K562 (cell line): ENCODE measurements at regions not wholly inside any gene's neighbourhood (a gene's known extent, or its start where the extent isn't known, plus 50 kb on each side); places are given as distances from the start of the nearest gene placed in this dataset.

ENCODE experiments used
- ATAC-seq: fragments of 200-7000 bp; cut with Tn5 transposase; 3 replicates; pipeline ENCODE4 v1.9.1; 2020; ENCODE audit warnings: moderate library complexity
- BruUV-seq: library from RNA; stranded (reverse); fragments of 400-500 nt; replicated peaks from 2 replicates; lab custom pipeline; 2021; lab: Mats Ljungman, UMichigan
- CTCF ChIA-PET: fragments of 300-600 bp; formaldehyde crosslinking; extraction: SDS; loops from one replicate; lab custom pipeline; 2021; ENCODE audit warnings: low intra/inter-chr PET ratio; lab: Yijun Ruan, JAX
- POLR2A ChIA-PET: fragments of 300-600, 350-650 bp; sonication (Branson Sonifier 250); formaldehyde crosslinking; extraction: SDS; loops from one replicate; lab custom pipeline; 2021; ENCODE audit warnings: antibody characterized with exemption, inconsistent platforms; lab: Yijun Ruan, JAX
- DNase-seq, 4 experiments: peaks; one replicate each; pipeline versions ENCODE4 v3.0.0 to v3.0.0-alpha.2; 2011 to 2018; ENCODE audit warnings: low spot score in 3 of 4, mixed read lengths in 3 of 4; ENCODE audit errors: extremely low read depth in 1 of 4
- FAIRE-seq: peaks from 2 replicates; lab custom pipeline; 2011; peaks lifted over from hg19 to GRCh38; lab: Jason Lieb, UNC
- H2AFZ ChIP-seq: 2 replicates; pipeline ENCODE4 v1.6.0; 2011; ENCODE audit warnings: low read depth, low read length, control low read depth, inconsistent platforms
- H3K27ac ChIP-seq: fragments of 200-600 bp; 3 replicates; pipeline ENCODE4 v1.8.0; 2011; ENCODE audit warnings: low read depth, mild to moderate bottlenecking, control low read depth, inconsistent platforms, low read length, moderate library complexity, mixed read lengths; ENCODE audit errors: extremely low read depth
- H3K27me3 ChIP-seq, 2 experiments: fragments of 300-600 bp in 1 of 2; 2 replicates in 1 of 2; 3 replicates in 1 of 2; pipeline versions ENCODE4 v1.6.0 to v1.8.0; 2011; ENCODE audit warnings: inconsistent platforms in 2 of 2, low read length in 2 of 2, mild to moderate bottlenecking in 1 of 2, mixed read lengths in 1 of 2, moderate library complexity in 1 of 2; ENCODE audit not compliant: control insufficient read depth in 2 of 2, insufficient read depth in 2 of 2
- H3K36me3 ChIP-seq: fragments of 300-600 bp; 3 replicates; pipeline ENCODE4 v1.8.0; 2011; ENCODE audit warnings: mild to moderate bottlenecking, low read length, inconsistent platforms; ENCODE audit not compliant: control insufficient read depth, insufficient read depth
- H3K4me1 ChIP-seq, 2 experiments: fragments of 200-600 bp in 1 of 2; replicated peaks in 1 of 2; 2 replicates in 1 of 2; 3 replicates in 1 of 2; pipeline versions ENCODE4 v1.5.1 to v1.8.0; 2011; ENCODE audit warnings: inconsistent platforms in 2 of 2, low read length in 2 of 2, mild to moderate bottlenecking in 1 of 2, mixed read lengths in 1 of 2, moderate library complexity in 1 of 2; ENCODE audit not compliant: control insufficient read depth in 2 of 2, insufficient read depth in 2 of 2
- H3K4me2 ChIP-seq: 2 replicates; pipeline ENCODE4 v1.6.1; 2011; ENCODE audit warnings: low read length, control low read depth, inconsistent platforms, mixed read lengths; ENCODE audit not compliant: insufficient read depth
- H3K4me3 ChIP-seq: fragments of 200-600 bp; sonication (generic), shearing (Covaris generic); 2 replicates; pipeline ENCODE4 v1.5.1; 2016; ENCODE audit warnings: control low read depth, inconsistent platforms
- H3K79me2 ChIP-seq: fragments of 200-600 bp; 3 replicates; pipeline ENCODE4 v1.8.0; 2011; ENCODE audit warnings: low read length, inconsistent platforms; ENCODE audit not compliant: control insufficient read depth, insufficient read depth
- H3K9ac ChIP-seq, 2 experiments: 2 replicates each; pipeline versions ENCODE4 v1.6.0 to v1.6.1; 2011; ENCODE audit warnings: low read depth in 2 of 2, low read length in 2 of 2, control low read depth in 1 of 2, inconsistent platforms in 1 of 2, mild to moderate bottlenecking in 1 of 2, mixed read lengths in 1 of 2; ENCODE audit not compliant: insufficient read depth in 1 of 2
- H3K9me1 ChIP-seq: one replicate; pipeline ENCODE4 v1.6.0; 2011; ENCODE audit warnings: inconsistent platforms, mild to moderate bottlenecking, low read length, moderate library complexity; ENCODE audit not compliant: control insufficient read depth, insufficient read depth
- H3K9me3 ChIP-seq: replicated peaks from 2 replicates; pipeline ENCODE4 v1.5.1; 2011; ENCODE audit warnings: low read depth, low read length, inconsistent platforms; ENCODE audit not compliant: control insufficient read depth, insufficient read depth
- H4K20me1 ChIP-seq: replicated peaks from 2 replicates; pipeline ENCODE4 v1.6.1; 2011; ENCODE audit warnings: low read length, inconsistent platforms, mixed read lengths; ENCODE audit not compliant: control insufficient read depth, insufficient read depth
- BACH1 ChIP-seq: fragments of 200-800 bp; sonication (Bioruptor generic); IDR thresholded peaks from 2 replicates; pipeline ENCODE4 v1.6.1; 2016; ENCODE audit warnings: missing genetic modification characterization, missing compliant biosample characterization
- DPF2 ChIP-seq: fragments of 450-650 bp; IDR thresholded peaks from 2 replicates; pipeline ENCODE4 v1.6.1; 2016
- ETV1 ChIP-seq: fragments of 450-650 bp; conservative IDR thresholded peaks from 2 replicates; pipeline ENCODE4 v1.6.1; 2016; ENCODE audit warnings: missing genetic modification characterization, control low read depth, low read depth, missing compliant biosample characterization
- IRF2 ChIP-seq: sonication (generic); formaldehyde crosslinking; IDR thresholded peaks from 2 replicates; pipeline ENCODE4 v1.8.1; 2022; ENCODE audit warnings: mild to moderate bottlenecking, missing genetic modification reagents
- MAFF ChIP-seq: IDR thresholded peaks from 2 replicates; pipeline ENCODE4 v1.6.1; 2012; ENCODE audit warnings: low read length, improper control_type of control experiment
- MAZ ChIP-seq, 2 experiments: fragments of 450-650 bp in 1 of 2; sonication (generic) in 1 of 2; formaldehyde crosslinking; IDR thresholded peaks in 1 of 2; conservative IDR thresholded peaks in 1 of 2; 2 replicates each; pipeline versions ENCODE4 v1.4.0 to v1.5.0; 2020; ENCODE audit warnings: mild to moderate bottlenecking in 1 of 2, missing genetic modification reagents in 1 of 2
- MTA2 ChIP-seq: fragments of 450-650 bp; IDR thresholded peaks from 2 replicates; pipeline ENCODE4 v1.6.1; 2016; ENCODE audit warnings: low read depth
- RBM17 ChIP-seq: fragments of 200-400 bp; formaldehyde crosslinking; IDR thresholded peaks from 2 replicates; pipeline ENCODE4 v1.6.1; 2017; ENCODE audit warnings: low read depth, mild to moderate bottlenecking, low read length, borderline replicate concordance
- ZFP36 ChIP-seq: fragments of 150-350 bp; IDR thresholded peaks from 2 replicates; pipeline ENCODE4 v1.6.1; 2018; ENCODE audit warnings: low read length, low read depth; ENCODE audit not compliant: partially characterized antibody
- WGBS: fragments of 100-300 bp; shearing (Covaris generic); methylation state at CpG from one replicate; pipeline ENCODE4 v1.1.6; 2016; ENCODE audit warnings: low coverage, mixed read lengths; ENCODE audit not compliant: insufficient coverage; ENCODE audit errors: missing lambda C conversion rate; 5-methylcytosine and 5-hydroxymethylcytosine counted together
- in situ Hi-C: fragments of 300-500 bp; cut with MboI; formaldehyde crosslinking; loops from 4 replicates; pipeline ENCODE4 v1.15.0; 2018; ENCODE audit warnings: inconsistent platforms, mixed read lengths
- intact Hi-C: fragments of 100-400 bp; cut with micrococcal nuclease; formaldehyde crosslinking; loops from 2 replicates; pipeline ENCODE4 v1.14.2; 2022
- TF ChIP-seq, protein P1 (sequence below): fragments of 250-450 bp; sonication (Bioruptor Pico); IDR thresholded peaks from 2 replicates; pipeline ENCODE4 v1.4.0; 2020; ENCODE audit warnings: mild to moderate bottlenecking, moderate library complexity

DNA sequence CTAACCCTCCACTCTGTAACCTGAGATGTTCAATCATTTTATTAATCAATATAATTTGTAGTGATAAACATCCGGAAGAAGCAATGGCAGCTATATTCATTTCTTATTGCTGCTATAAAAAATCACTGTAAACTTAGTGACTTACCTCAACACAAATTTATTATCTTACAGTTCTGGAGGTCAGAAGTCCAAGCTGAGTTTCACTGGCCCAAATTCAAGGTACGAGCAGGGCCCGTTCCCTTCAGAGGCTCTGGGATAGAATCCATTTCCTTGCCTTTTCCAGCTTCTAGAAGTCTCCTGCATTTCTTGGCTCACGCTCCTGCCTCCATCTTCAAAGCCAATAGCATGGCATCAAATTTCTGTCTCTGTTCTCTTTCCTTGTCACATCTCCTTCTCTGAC lies 279.5 kb upstream of the SP8 start:
- Histone ChIP-seq H3K27me3 (no peaks in the 10 kb centered on the region), H3K27ac (no peak overlapping the region), H3K36me3 (no peaks in the 10 kb centered on the region), H3K9me3 (no peaks in the 10 kb centered on the region), H3K4me2 (no peak overlapping the region), H4K20me1 (no peaks in the 10 kb centered on the region), H3K4me3 (no peak overlapping the region), H3K4me1 (no peaks in the 10 kb centered on the region), H3K9ac (no peak overlapping the region), H3K79me2 (no peaks in the 10 kb centered on the region), H3K9me1 (no peaks in the 10 kb centered on the region), H2AFZ (no peak overlapping the region)
- intact Hi-C loops (no loop called here), in situ Hi-C loops (no loop called here)
- BruUV-seq = no TSS peak
- TF ChIP-seq MAZ (CRISPR knock-in tag; conservative IDR thresholded peaks at IDR 0.05 in 1 of 2, IDR thresholded peaks at IDR 0.05 in 1 of 2) (no peak), MTA2 (no peak), BACH1 (no peak), ETV1 (tag) (no peak), DPF2 (no peak), MAFF (no peak), IRF2 (CRISPR knock-in tag) (no peak), RBM17 (no peak), ZFP36 (no peak)
- TF ChIP-seq, protein P1, sequence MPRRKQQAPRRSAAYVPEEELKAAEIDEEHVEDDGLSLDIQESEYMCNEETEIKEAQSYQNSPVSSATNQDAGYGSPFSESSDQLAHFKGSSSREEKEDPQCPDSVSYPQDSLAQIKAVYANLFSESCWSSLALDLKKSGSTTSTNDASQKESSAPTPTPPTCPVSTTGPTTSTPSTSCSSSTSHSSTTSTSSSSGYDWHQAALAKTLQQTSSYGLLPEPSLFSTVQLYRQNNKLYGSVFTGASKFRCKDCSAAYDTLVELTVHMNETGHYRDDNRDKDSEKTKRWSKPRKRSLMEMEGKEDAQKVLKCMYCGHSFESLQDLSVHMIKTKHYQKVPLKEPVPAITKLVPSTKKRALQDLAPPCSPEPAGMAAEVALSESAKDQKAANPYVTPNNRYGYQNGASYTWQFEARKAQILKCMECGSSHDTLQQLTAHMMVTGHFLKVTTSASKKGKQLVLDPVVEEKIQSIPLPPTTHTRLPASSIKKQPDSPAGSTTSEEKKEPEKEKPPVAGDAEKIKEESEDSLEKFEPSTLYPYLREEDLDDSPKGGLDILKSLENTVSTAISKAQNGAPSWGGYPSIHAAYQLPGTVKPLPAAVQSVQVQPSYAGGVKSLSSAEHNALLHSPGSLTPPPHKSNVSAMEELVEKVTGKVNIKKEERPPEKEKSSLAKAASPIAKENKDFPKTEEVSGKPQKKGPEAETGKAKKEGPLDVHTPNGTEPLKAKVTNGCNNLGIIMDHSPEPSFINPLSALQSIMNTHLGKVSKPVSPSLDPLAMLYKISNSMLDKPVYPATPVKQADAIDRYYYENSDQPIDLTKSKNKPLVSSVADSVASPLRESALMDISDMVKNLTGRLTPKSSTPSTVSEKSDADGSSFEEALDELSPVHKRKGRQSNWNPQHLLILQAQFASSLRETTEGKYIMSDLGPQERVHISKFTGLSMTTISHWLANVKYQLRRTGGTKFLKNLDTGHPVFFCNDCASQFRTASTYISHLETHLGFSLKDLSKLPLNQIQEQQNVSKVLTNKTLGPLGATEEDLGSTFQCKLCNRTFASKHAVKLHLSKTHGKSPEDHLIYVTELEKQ (CRISPR knock-in tag) = no peak
- FAIRE-seq (no peak), DNase-seq (no peak), ATAC-seq (no peak)
- 0% methylated on average over 4 of the region's 4 CpGs for WGBS
- ChIA-PET CTCF (no interaction called here), POLR2A (no interaction called here)
